H1 (cell line): ENCODE measurements at regions not wholly inside any gene's neighbourhood (a gene's known extent, or its start where the extent isn't known, plus 50 kb on each side); places are given as distances from the start of the nearest gene placed in this dataset.

ENCODE experiments used
- ASH2L ChIP-seq: fragments of 200-600, 300-600 bp; sonication (generic); IDR thresholded peaks from one replicate; pipeline ENCODE4 v1.7.1; 2017; ENCODE audit warnings: low read length
- CTCF ChIP-seq, 3 experiments: IDR thresholded peaks; 1 replicate in 2 of 3; 2 replicates in 1 of 3; pipeline versions ENCODE4 v1.5.1 to v1.6.1; 2011; ENCODE audit warnings: low read length in 3 of 3, mild to moderate bottlenecking in 3 of 3, inconsistent platforms in 2 of 3, low read depth in 1 of 3, moderate library complexity in 1 of 3; ENCODE audit not compliant: insufficient read depth in 1 of 3; ENCODE audit errors: control extremely low read depth in 1 of 3
- JUN ChIP-seq: IDR thresholded peaks from 2 replicates; pipeline ENCODE4 v1.6.1; 2011; ENCODE audit warnings: low read depth, mild to moderate bottlenecking, improper control_type of control experiment, low read length
- JUND ChIP-seq: IDR thresholded peaks from 2 replicates; pipeline ENCODE4 v1.6.1; 2011; ENCODE audit warnings: mild to moderate bottlenecking, improper control_type of control experiment, low read length
- KDM4A ChIP-seq: IDR thresholded peaks from one replicate; pipeline ENCODE4 v1.7.1; 2012; ENCODE audit warnings: low read depth, mild to moderate bottlenecking, moderate library complexity, low read length, inconsistent platforms; ENCODE audit not compliant: severe bottlenecking
- SUZ12 ChIP-seq: fragments of 200-600 bp; sonication (generic); IDR thresholded peaks from 2 replicates; pipeline ENCODE4 v1.6.1; 2012; ENCODE audit warnings: mild to moderate bottlenecking, inconsistent platforms, low read length, moderate library complexity, mixed read lengths

GRCh38 chr5:61267116-61267515, 64.9 kb upstream of the ZSWIM6 start (continued):
- TF ChIP-seq CTCF (IDR thresholded peaks at IDR 0.05; ENCODE audit: control extremely low read depth in 1 of 3, insufficient read depth in 1 of 3, low read depth in 1 of 3, low read length in 3 of 3) = no peak
- TF ChIP-seq SUZ12 = no peak
- TF ChIP-seq JUN = no peak
- no peak for TF ChIP-seq KDM4A
- TF ChIP-seq JUND = no peak
- TF ChIP-seq ASH2L = no peak
